NT2/D1 (cell line): ENCODE measurements at regions not wholly inside any gene's neighbourhood (a gene's known extent, or its start where the extent isn't known, plus 50 kb on each side); places are given as distances from the start of the nearest gene placed in this dataset.
"Not testable (repeated sequence)": the region's sequence is repeated elsewhere in the genome, so short reads cannot be mapped to it uniquely, and the experiment has no call there.

Source experiments
- SUZ12 ChIP-seq: IDR thresholded peaks from 2 replicates; pipeline ENCODE4 v1.6.1; 2011; ENCODE audit not compliant: insufficient read length, insufficient read depth; ENCODE audit errors: extremely low read depth
- YY1 ChIP-seq: IDR thresholded peaks from 2 replicates; pipeline ENCODE4 v1.6.1; 2011; ENCODE audit not compliant: insufficient read length, insufficient read depth
- ZNF274 ChIP-seq: IDR thresholded peaks from 2 replicates; pipeline ENCODE4 v1.6.1; 2011; ENCODE audit warnings: mild to moderate bottlenecking, low read depth, low read length

- not testable (repeated sequence) for TF ChIP-seq YY1, ZNF274, SUZ12
Measured at GRCh38 chr6:102169802-102170201, 776.3 kb downstream of the GRIK2 start.
